ENCODE measurements at regions not wholly inside any gene's neighbourhood (a gene's known extent, or its start where the extent isn't known, plus 50 kb on each side); places are given as distances from the start of the nearest gene placed in this dataset.

DNA sequence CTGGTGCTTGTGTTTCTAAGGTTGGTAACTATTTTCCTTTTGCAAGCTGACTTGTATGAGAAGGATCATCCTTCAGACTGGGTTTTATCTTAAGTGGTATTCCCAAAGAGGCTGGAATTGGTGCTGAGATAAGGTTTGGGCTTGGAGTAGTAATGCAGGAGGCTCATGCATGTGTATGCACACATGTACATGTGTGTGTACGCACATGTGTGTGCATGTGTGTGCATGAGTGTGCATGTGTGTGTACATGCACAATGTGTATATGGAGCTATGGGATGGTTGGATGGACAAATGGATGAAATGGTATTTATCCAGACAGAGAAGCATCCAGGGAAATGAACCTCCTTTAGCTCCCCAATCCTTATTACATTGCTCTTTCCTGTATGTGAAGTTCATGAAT lies 142.6 kb downstream of the CARTPT start:
- TF ChIP-seq EZH2 (IDR thresholded peaks at IDR 0.05; ENCODE audit: insufficient read depth, poor library complexity, severe bottlenecking) (no peak), EZH2phosphoT487 (IDR thresholded peaks at IDR 0.05; ENCODE audit: insufficient read depth, low read depth) (no peak)
